HG02623 (cell line): ENCODE measurements at regions not wholly inside any gene's neighbourhood (a gene's known extent, or its start where the extent isn't known, plus 50 kb on each side); places are given as distances from the start of the nearest gene placed in this dataset.

Experiments
- ATAC-seq: cut with Tn5 transposase; IDR thresholded peaks from one replicate; pipeline ENCODE4 v1.9.1; 2021; ENCODE audit warnings: moderate library complexity; ENCODE audit not compliant: unreplicated experiment

DNA sequence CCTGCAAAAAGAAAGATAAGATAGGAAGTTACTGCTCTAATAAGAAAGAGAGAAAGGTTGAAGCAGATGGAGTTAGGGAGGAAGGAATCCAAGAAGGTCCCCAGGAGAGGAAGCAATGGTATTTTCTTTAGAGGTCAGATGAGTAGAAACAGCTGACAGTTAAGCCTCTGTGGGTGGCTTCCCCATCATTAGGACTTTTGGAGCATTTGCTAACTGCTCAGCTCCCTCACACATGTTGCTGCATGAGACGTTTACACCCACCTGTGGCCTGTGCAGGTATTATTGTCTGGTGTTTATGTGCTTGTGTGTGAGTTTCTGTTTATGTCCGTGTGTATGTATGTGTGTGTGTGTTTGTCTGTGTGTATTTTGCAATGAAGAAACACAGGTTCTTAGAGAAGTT, 346.8 kb downstream of the RAB28 start:
- no peak for ATAC-seq

GRCh38 chr4:13133700-13134099, 350.4 kb downstream of the RAB28 start:
- no peak for ATAC-seq

GRCh38 chr4:13130848-13131247, 353.3 kb downstream of the RAB28 start:
- no peak for ATAC-seq

DNA sequence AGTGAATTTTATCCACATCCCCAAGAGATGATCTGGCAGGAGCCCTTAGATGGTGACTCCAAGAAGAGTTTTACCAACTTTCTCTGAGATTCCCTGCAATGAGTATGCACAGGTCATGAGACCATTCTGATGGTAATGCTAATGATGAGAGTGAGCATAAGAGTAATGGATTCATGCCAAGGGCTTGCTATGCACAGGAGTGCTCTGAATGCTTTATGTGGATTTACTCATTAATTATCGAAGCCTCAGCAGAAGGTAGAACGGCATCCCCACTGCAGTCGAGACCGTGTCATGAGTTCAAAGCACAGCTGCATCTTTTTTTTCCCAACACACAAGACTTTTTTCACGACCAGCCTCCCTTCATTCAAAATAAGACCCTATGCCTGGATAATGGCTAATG, 355.0 kb downstream of the RAB28 start:
- ATAC-seq, result no peak

GRCh38 chr4:13126976-13127910, 356.9 kb downstream of the RAB28 start:
- ATAC-seq, result no peak

DNA sequence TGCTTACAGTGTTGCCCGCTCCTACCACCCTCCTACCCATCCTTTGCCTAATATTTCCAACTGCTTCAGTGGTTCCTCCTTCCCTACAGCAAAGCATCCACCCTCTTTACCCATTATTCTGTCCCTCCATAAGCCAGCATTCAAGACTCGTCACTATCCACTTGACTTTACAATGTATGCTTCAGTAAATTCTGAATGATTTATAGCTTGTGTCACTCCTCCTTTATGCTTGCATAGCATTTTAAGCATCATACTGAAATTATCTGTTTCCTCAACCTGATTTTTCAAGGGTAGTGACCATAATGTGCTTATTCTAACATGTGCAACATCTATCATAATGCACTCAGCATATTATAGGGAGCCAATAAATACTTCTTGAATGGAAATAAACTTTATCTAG, 365.5 kb downstream of the RAB28 start:
- ATAC-seq, result no peak

GRCh38 chr4:13117185-13117584, 367.0 kb downstream of the RAB28 start:
- no peak for ATAC-seq

DNA sequence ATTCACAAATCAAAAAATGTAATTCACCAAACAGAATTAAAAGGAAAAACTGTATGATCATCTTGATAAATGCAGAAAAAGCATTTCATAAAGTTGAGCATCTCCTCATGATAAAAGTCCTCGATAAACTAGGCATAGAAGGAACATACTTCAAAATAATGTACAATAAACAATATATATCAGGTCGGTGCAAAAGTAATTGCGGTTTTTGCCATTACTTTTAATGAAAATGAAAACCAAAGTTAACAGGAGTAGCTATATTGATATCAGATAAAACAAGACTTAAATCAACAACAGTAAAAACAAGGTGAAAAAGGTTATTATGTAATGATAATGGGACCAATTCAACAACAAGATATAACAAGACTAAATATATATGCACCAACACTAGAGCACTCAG, 372.1 kb downstream of the RAB28 start:
- no peak for ATAC-seq

DNA sequence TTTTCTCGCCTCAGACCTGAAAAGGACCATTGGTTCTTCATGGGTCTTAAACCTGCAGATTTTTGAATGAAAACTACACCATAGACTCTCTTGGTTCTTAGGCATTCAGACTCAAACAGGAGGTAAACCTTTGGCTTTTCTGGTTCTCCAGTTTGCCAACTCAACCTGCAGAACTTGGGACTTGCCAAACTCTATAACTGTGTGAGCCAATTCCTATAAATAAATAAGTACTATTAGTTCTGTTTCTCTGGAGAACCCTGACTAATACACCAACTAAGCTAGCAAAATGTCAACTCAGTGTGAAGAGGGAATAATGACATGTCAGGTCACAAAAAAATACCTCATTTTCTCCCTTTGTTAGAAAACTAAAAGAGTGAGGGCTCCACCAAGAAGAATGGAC, 374.6 kb downstream of the RAB28 start:
- ATAC-seq, result no peak

DNA sequence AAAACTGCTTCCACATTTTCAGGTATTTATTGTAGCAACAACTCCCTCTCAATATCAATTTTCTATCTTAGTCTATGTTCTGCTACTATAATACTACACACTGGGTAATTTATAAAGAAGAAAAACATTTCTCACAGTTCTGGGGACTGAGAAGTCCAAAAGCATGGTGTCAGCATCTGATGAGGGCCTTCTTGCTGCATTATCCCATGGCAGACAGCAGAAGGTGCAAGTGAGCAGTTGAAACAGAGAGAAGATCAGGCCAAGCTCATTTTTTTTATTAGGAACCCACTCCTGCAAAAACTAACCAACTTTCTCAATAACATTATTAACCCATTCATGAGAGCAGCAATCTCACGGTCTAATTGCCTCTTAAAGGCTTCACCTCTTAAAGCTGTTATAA, 376.0 kb downstream of the RAB28 start:
- no peak for ATAC-seq

DNA sequence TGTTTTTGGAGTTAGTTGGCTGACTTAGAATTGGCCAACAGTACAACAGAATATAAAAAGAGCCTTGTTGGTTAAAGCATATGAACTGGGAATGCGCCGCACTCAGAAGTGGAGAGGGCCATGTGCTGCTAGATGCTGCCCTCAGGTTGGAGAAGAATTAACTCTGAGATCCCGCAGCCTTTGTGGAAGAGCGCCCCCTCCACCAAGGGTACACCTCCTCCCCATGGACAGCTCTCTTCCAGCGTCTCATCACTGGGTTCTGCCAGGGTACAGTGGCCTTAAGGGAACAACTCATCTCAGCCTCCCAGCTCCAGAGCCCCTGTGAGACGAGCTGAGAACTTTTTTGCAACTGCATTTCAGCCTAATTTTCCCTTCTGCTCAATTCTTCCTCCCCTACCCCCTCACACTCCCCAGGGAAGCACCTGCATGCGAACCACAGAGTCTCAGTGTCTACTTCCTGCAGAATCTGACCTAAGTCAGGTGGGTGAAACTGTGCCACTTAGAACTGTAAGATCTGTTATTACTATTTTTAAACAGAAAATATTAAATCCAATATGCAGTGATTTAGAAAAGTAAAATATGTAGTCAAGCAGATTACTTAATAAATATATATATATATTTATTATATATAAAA, 380.6 kb downstream of the RAB28 start:
- ATAC-seq, result no peak

- no peak for ATAC-seq
Measured at GRCh38 chr4:13102092-13102742, 381.9 kb downstream of the RAB28 start.

- no peak for ATAC-seq
Measured at GRCh38 chr4:13097971-13098370, 386.2 kb downstream of the RAB28 start.

- no peak for ATAC-seq
Measured at GRCh38 chr4:13095722-13096121, 388.4 kb downstream of the RAB28 start.

- ATAC-seq, result no peak
Measured at GRCh38 chr4:13093170-13093569, 391.0 kb downstream of the RAB28 start.

DNA sequence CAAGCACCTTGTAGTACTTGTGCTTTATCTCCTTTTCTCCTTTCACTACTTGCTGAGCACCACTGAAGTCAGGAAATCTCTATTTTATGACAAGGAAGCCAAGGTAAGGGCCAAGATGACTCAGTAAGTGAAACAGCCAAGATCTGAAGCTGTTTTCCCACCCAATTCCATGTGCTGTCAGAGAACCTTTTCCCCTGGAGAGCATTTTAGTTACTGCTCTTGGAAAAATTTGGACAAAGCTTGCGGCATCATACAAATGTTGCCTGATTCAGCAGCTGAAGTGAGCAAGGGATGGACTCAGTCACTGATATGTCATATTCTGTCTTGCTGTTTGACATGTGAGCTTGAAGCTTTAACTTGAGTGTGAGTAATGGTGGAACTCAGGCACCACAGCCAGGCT, 391.4 kb downstream of the RAB28 start:
- ATAC-seq, result no peak

- ATAC-seq, result no peak
Measured at GRCh38 chr4:13089659-13089998, 394.5 kb downstream of the RAB28 start.

GRCh38 chr4:13088726-13089658, 395.1 kb downstream of the RAB28 start:
- ATAC-seq, result no peak

GRCh38 chr4:13087041-13087440, 397.1 kb downstream of the RAB28 start:
- no peak for ATAC-seq

GRCh38 chr4:13084210-13084609, 399.9 kb downstream of the RAB28 start:
- no peak for ATAC-seq

DNA sequence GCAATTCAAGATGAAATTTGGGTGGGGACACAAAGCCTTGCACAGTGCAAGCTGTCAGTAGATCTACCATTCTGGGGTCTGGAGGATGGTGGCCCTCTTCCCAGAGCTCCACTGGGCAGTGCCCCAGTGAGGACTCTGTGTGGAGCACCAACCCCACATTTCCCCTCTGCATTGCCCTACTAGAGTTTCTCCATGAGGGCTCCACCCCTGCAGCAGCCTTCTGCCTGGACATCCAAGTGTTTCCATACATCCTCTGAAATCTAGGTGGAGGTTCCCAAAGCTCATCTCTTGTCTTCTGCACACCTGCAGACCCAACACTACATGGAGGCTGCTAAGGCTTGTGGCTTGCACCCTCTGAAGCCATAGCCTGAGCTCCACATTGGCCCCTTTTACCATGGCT, 402.3 kb downstream of the RAB28 start:
- no peak for ATAC-seq
